ENCODE measurements at regions not wholly inside any gene's neighbourhood (a gene's known extent, or its start where the extent isn't known, plus 50 kb on each side); places are given as distances from the start of the nearest gene placed in this dataset.

DNA sequence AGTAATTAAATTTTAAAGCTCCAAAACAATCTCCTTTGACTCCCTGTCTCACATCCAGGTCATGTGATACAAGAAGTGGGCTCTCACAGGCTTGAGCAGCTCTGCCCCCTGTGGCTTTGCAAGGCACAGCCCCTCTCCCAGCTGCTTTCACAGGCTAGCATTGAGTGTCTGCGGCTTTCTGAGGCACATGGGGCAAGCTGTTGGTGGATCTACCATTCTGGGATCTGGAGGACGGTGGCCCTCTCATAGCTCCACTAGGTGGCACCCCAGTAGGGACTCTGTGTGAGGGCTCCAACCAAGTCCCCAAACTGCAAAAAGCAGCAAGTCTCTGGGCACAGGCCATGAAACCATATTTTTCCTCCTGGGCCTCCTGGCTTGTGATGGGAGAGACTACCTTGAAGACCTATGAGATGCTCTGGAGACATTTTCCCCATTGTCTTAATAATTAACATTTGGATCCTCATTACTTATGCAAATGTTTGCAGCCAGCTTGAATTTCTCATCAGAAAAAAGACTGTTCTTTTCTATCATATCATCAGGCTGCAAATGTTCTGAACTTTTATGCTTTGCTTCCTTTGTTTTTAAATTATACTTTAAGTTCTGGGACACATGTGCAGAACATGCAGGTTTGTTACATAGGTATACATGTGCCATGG, 554.1 kb upstream of the OLFM3 start:
- no peaks in the 10 kb centered on the region for H3K9me3 ChIP-seq (ENCODE audit: control insufficient read depth, low read depth, low read length)
- no peak overlapping the region for H3K27ac ChIP-seq (ENCODE audit: insufficient read length, low read depth, low read length)
- Mint-ChIP-seq H3K9me3 (peaks cover 20% of the 10 kb centered on the region in 2 experiments), H3K36me3 (ENCODE audit: insufficient read depth in 1 of 3, low read depth in 3 of 3) (peaks cover 2 to 10% (median 8%) of the 10 kb centered on the region in 3 experiments; a peak in 5 of 7 replicates), H3K27me3 (ENCODE audit: low read depth) (no peaks in the 10 kb centered on the region), H3K4me3 (no peak overlapping the region), H3K27ac (no peak overlapping the region; a peak in 2 of 7 replicates), H3K4me1 (no peaks in the 10 kb centered on the region)
- no peak overlapping the region for H3K9ac ChIP-seq (ENCODE audit: extremely low read depth, insufficient read length, low read length)
- no peak overlapping the region for H3K56ac ChIP-seq (ENCODE audit: insufficient read length, low read depth, low read length)
- H3K79me2 ChIP-seq (ENCODE audit: insufficient read depth, low read length) = no peaks in the 10 kb centered on the region
- H3K14ac ChIP-seq (ENCODE audit: insufficient read depth, low read length) = no peak overlapping the region
- peak; percentile 90 for DNase-seq
- no peak overlapping the region for H3T11ph ChIP-seq (ENCODE audit: low read length)
- no peak overlapping the region for H3K4me2 ChIP-seq (ENCODE audit: insufficient read depth, insufficient read length, low read length)
- no peak overlapping the region for H3K18ac ChIP-seq (ENCODE audit: insufficient read length, low read depth, low read length)
- H4K8ac ChIP-seq (replicated peaks; ENCODE audit: insufficient read length, low read depth, low read length) = no peak overlapping the region
- no peak overlapping the region for H2BK20ac ChIP-seq (ENCODE audit: low read depth, low read length, poor library complexity, severe bottlenecking)
- no peak overlapping the region for H2AFZ ChIP-seq (ENCODE audit: low read length)
- H2BK12ac ChIP-seq (ENCODE audit: insufficient read length, low read depth, low read length) = no peak overlapping the region
- H3K27me3 ChIP-seq (ENCODE audit: insufficient read depth, low read length) = no peaks in the 10 kb centered on the region
- TF ChIP-seq, protein P1, sequence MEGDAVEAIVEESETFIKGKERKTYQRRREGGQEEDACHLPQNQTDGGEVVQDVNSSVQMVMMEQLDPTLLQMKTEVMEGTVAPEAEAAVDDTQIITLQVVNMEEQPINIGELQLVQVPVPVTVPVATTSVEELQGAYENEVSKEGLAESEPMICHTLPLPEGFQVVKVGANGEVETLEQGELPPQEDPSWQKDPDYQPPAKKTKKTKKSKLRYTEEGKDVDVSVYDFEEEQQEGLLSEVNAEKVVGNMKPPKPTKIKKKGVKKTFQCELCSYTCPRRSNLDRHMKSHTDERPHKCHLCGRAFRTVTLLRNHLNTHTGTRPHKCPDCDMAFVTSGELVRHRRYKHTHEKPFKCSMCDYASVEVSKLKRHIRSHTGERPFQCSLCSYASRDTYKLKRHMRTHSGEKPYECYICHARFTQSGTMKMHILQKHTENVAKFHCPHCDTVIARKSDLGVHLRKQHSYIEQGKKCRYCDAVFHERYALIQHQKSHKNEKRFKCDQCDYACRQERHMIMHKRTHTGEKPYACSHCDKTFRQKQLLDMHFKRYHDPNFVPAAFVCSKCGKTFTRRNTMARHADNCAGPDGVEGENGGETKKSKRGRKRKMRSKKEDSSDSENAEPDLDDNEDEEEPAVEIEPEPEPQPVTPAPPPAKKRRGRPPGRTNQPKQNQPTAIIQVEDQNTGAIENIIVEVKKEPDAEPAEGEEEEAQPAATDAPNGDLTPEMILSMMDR (conservative IDR thresholded peaks at IDR 0.05) = peak; percentile 64
- no peak overlapping the region for H2BK120ac ChIP-seq (ENCODE audit: low read depth, low read length, poor library complexity, severe bottlenecking)
- WGBS (ENCODE audit: extremely low coverage, insufficient read length, low lambda C conversion rate) = no CpG with 5 or more reads among the region's 2 CpGs
- no peak overlapping the region for H2BK15ac ChIP-seq (ENCODE audit: low read depth, low read length)
- H4K20me1 ChIP-seq (ENCODE audit: control insufficient read depth, insufficient read depth, insufficient read length) = no peaks in the 10 kb centered on the region
- no peak overlapping the region for H4K91ac ChIP-seq (ENCODE audit: insufficient read length, low read depth, low read length)
- no peak overlapping the region for H3K4ac ChIP-seq (ENCODE audit: low read depth, low read length)
- no peaks in the 10 kb centered on the region for H3K79me1 ChIP-seq (ENCODE audit: insufficient read depth, low read depth, low read length, poor library complexity, severe bottlenecking)
- no peak overlapping the region for H2AK5ac ChIP-seq (ENCODE audit: insufficient read length, low read length)
- no peaks in the 10 kb centered on the region for H3K4me1 ChIP-seq (ENCODE audit: insufficient read depth, low read length)
- H4K5ac ChIP-seq (ENCODE audit: insufficient read length, low read depth, low read length) = no peak overlapping the region
- no peaks in the 10 kb centered on the region for H3K23me2 ChIP-seq (ENCODE audit: insufficient read length, low read depth, low read length, poor library complexity, severe bottlenecking)
- H2BK5ac ChIP-seq (ENCODE audit: insufficient read length, low read length) = no peak overlapping the region
- no peak overlapping the region for H3K23ac ChIP-seq (ENCODE audit: insufficient read length, low read depth, low read length)
